ENCODE measurements at regions not wholly inside any gene's neighbourhood (a gene's known extent, or its start where the extent isn't known, plus 50 kb on each side); places are given as distances from the start of the nearest gene placed in this dataset.

GRCh38 chr10:34918776-34919315 lies 103.8 kb upstream of the PARD3 start:
- TF ChIP-seq, protein P1, sequence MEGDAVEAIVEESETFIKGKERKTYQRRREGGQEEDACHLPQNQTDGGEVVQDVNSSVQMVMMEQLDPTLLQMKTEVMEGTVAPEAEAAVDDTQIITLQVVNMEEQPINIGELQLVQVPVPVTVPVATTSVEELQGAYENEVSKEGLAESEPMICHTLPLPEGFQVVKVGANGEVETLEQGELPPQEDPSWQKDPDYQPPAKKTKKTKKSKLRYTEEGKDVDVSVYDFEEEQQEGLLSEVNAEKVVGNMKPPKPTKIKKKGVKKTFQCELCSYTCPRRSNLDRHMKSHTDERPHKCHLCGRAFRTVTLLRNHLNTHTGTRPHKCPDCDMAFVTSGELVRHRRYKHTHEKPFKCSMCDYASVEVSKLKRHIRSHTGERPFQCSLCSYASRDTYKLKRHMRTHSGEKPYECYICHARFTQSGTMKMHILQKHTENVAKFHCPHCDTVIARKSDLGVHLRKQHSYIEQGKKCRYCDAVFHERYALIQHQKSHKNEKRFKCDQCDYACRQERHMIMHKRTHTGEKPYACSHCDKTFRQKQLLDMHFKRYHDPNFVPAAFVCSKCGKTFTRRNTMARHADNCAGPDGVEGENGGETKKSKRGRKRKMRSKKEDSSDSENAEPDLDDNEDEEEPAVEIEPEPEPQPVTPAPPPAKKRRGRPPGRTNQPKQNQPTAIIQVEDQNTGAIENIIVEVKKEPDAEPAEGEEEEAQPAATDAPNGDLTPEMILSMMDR (IDR thresholded peaks at IDR 0.05), result no peak
- TF ChIP-seq POLR2AphosphoS5 (IDR thresholded peaks at IDR 0.05), result no peak
- TF ChIP-seq POLR2A (IDR thresholded peaks at IDR 0.05), result no peak
- no peak for DNase-seq (ENCODE audit: low spot score in 2 of 2)
- Histone ChIP-seq H3K27ac (no peak overlapping the region), H3K27me3 (no peaks in the 10 kb centered on the region), H3K36me3 (no peaks in the 10 kb centered on the region), H3K4me1 (no peaks in the 10 kb centered on the region), H3K4me3 (no peak overlapping the region), H3K9me3 (peaks cover 2 to 3% of the 10 kb centered on the region in 2 donors)
- intact Hi-C loops (cut with DNase I; ENCODE audit: low total_unique reads), result no loop called here

GRCh38 chr10:34918060-34918775 lies 103.1 kb upstream of the PARD3 start:
- Histone ChIP-seq H3K9me3 (no peaks in the 10 kb centered on the region), H3K27me3 (no peaks in the 10 kb centered on the region), H3K4me1 (no peaks in the 10 kb centered on the region), H3K4me3 (no peak overlapping the region), H3K36me3 (no peaks in the 10 kb centered on the region), H3K27ac (no peak overlapping the region)
- intact Hi-C loops (cut with DNase I; ENCODE audit: low total_unique reads), result no loop called here
- DNase-seq (ENCODE audit: low spot score in 2 of 2), result no peak
- TF ChIP-seq, protein P1 (IDR thresholded peaks at IDR 0.05), result no peak
- TF ChIP-seq POLR2AphosphoS5 (IDR thresholded peaks at IDR 0.05) (no peak), POLR2A (IDR thresholded peaks at IDR 0.05) (no peak)

DNA sequence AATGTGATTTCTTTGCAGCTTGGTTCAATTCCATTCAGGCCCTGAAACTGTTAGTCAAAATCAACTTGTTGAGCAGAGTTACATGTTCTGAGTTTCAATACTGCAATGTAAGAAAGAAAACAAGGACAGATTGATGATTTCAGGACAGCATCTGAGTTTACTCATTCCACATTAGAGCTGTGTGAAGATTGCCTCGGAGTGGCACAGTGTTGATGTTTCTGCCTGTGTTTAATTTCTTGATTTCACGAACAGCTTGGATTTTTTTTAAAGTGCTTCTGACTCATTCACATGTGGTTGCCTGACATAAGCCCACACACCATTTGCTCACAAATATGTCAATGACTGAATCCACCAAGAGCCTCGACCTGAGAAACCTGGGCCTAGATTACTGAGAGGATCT lies 101.2 kb upstream of the PARD3 start:
- no peak for DNase-seq (ENCODE audit: low spot score in 2 of 2)
- no peaks in the 10 kb centered on the region for H3K9me3 ChIP-seq
- no peaks in the 10 kb centered on the region for H3K36me3 ChIP-seq
- TF ChIP-seq POLR2A (IDR thresholded peaks at IDR 0.05) (no peak), POLR2AphosphoS5 (IDR thresholded peaks at IDR 0.05) (no peak)
- TF ChIP-seq, protein P1 (IDR thresholded peaks at IDR 0.05), result no peak
- H3K4me1 ChIP-seq, result no peaks in the 10 kb centered on the region
- intact Hi-C loops (cut with DNase I; ENCODE audit: low total_unique reads), result no loop called here
- H3K4me3 ChIP-seq, result no peak overlapping the region
- no peaks in the 10 kb centered on the region for H3K27me3 ChIP-seq
- H3K27ac ChIP-seq, result no peak overlapping the region

DNA sequence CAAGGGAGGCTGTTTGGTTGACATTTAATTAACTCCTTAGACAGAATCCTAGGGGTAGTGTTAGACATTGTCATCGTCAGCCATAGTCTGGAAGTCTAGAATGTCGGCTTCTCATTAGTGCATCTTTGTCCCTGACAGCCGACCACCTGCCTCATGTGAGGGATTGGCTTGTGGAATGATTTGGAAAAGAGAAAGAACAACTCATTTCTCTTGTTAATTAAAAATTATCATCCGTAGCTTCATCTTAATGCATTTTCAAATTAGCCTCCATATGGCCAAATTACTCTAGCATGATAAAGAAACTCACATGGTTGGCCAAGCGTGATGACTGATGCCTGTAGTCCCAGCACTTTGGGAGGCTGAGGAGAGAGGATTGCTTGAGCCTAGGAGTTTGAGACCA lies 97.7 kb upstream of the PARD3 start:
- TF ChIP-seq, protein P1 (IDR thresholded peaks at IDR 0.05), result no peak
- TF ChIP-seq POLR2AphosphoS5 (IDR thresholded peaks at IDR 0.05) (no peak), POLR2A (IDR thresholded peaks at IDR 0.05) (no peak)
- Histone ChIP-seq H3K9me3 (no peaks in the 10 kb centered on the region), H3K36me3 (no peaks in the 10 kb centered on the region), H3K27ac (no peak overlapping the region), H3K4me1 (no peaks in the 10 kb centered on the region), H3K4me3 (no peak overlapping the region), H3K27me3 (no peaks in the 10 kb centered on the region)
- intact Hi-C loops (cut with DNase I; ENCODE audit: low total_unique reads), result no loop called here
- no peak for DNase-seq (ENCODE audit: low spot score in 2 of 2)

GRCh38 chr10:34911661-34912205 lies 96.6 kb upstream of the PARD3 start:
- Histone ChIP-seq H3K4me3 (no peak overlapping the region), H3K27ac (no peak overlapping the region), H3K27me3 (no peaks in the 10 kb centered on the region), H3K9me3 (no peaks in the 10 kb centered on the region), H3K4me1 (no peaks in the 10 kb centered on the region), H3K36me3 (no peaks in the 10 kb centered on the region)
- TF ChIP-seq POLR2A (IDR thresholded peaks at IDR 0.05) (no peak), POLR2AphosphoS5 (IDR thresholded peaks at IDR 0.05) (no peak)
- TF ChIP-seq, protein P1 (IDR thresholded peaks at IDR 0.05), result no peak
- DNase-seq (ENCODE audit: low spot score in 2 of 2), result no peak
- intact Hi-C loops (cut with DNase I; ENCODE audit: low total_unique reads), result no loop called here

Data from breast epithelium (tissue), 4 donors.